ENCODE measurements at regions not wholly inside any gene's neighbourhood (a gene's known extent, or its start where the extent isn't known, plus 50 kb on each side); places are given as distances from the start of the nearest gene placed in this dataset.
"Not testable (repeated sequence)": the region's sequence is repeated elsewhere in the genome, so short reads cannot be mapped to it uniquely, and the experiment has no call there.

DNA sequence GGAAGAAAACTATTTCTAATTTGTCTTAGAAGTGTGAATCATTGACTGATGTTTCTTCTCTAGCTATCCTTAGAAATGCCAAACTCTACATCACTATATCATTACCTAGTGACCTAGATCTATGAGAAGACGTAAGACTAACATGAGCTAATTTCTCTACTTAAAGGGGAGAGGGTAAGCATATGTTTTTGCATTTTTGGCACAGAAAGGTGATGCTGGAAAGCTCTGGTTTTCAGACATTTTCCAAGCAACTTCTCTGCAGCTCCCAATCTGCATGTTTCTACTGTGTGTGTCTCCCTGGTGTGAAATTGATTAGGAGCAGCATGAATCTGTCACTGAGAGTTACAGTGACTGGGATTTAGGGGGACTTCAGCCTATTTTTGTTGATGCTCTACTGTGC lies 235.2 kb upstream of the LINC00305 start:
- TF ChIP-seq, protein P1, sequence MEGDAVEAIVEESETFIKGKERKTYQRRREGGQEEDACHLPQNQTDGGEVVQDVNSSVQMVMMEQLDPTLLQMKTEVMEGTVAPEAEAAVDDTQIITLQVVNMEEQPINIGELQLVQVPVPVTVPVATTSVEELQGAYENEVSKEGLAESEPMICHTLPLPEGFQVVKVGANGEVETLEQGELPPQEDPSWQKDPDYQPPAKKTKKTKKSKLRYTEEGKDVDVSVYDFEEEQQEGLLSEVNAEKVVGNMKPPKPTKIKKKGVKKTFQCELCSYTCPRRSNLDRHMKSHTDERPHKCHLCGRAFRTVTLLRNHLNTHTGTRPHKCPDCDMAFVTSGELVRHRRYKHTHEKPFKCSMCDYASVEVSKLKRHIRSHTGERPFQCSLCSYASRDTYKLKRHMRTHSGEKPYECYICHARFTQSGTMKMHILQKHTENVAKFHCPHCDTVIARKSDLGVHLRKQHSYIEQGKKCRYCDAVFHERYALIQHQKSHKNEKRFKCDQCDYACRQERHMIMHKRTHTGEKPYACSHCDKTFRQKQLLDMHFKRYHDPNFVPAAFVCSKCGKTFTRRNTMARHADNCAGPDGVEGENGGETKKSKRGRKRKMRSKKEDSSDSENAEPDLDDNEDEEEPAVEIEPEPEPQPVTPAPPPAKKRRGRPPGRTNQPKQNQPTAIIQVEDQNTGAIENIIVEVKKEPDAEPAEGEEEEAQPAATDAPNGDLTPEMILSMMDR (IDR thresholded peaks at IDR 0.05; ENCODE audit: low read depth, low read length, missing control alignments): no peak
- no peak for DNase-seq (ENCODE audit: extremely low read depth, low read depth)
- no peak overlapping the region for H3K4me3 ChIP-seq (replicated peaks; ENCODE audit: low read depth, low read length)

DNA sequence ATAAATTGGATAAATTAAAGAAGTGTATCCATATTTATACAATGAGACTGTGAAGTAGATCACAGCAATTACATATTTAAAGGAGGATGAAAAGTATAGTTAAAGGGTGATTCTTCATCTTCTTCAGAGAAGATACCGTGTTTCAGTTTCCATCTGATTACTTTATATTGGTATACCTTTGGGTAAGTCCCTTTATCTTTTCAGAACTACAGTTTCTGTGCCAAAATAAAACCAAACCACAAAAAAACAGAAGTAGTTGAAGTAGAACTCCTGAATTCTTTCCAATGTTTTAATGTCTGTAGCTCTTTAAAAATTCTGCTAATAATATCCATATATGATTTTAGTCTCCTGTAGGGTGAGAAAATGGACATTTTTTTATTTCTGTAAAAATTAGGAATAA lies 231.2 kb upstream of the LINC00305 start:
- no peak for DNase-seq (ENCODE audit: extremely low read depth, low read depth)
- TF ChIP-seq, protein P1 (IDR thresholded peaks at IDR 0.05; ENCODE audit: low read depth, low read length, missing control alignments): no peak

DNA sequence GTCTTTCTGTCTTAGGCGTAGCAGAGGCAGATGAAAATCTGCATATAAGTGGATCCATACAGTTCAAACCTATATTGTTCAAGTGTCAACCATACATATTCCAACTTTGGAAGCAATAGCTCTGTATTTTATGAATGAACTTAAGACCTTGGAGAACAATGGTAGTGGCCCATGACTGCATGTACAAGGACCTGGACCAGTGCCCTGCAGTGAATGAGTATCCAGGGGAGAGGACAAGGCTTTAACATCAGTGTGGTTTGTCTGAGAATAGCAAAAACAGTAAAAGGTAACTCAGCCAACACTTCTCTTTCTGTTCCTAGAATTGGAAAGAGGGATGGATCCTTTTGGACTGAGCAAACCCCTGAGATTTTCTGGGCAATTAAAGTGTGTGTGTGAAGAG lies 230.8 kb upstream of the LINC00305 start:
- no peak for DNase-seq (ENCODE audit: extremely low read depth, low read depth)
- TF ChIP-seq, protein P1 (IDR thresholded peaks at IDR 0.05; ENCODE audit: low read depth, low read length, missing control alignments): no peak
- H3K4me3 ChIP-seq (replicated peaks; ENCODE audit: low read depth, low read length): no peak overlapping the region

More for the DNA sequence above, 231.2 kb upstream of the LINC00305 start:
- H3K4me3 ChIP-seq (replicated peaks; ENCODE audit: low read depth, low read length): no peak overlapping the region

DNA sequence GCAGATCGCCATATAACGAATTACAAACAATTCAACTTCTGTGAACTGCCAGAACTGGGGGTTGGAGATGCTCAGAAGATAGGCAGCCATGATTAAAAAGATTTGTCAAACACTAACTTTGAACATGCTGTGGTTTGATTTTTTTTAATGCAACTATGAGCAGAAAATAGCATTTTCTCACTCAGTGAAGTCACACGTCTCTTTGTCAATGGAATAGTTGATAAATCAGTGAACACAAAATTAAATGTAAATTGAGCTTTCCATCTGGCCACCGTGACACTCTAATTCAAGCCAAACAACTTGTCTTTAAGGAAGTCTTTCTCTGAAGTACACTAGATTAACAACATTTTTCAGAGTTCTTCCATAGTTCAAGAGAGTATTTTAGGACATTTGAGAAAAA lies 228.6 kb upstream of the LINC00305 start:
- H3K4me3 ChIP-seq (replicated peaks; ENCODE audit: low read depth, low read length): no peak overlapping the region
- TF ChIP-seq, protein P1 (IDR thresholded peaks at IDR 0.05; ENCODE audit: low read depth, low read length, missing control alignments): no peak
- DNase-seq (ENCODE audit: extremely low read depth, low read depth): no peak

DNA sequence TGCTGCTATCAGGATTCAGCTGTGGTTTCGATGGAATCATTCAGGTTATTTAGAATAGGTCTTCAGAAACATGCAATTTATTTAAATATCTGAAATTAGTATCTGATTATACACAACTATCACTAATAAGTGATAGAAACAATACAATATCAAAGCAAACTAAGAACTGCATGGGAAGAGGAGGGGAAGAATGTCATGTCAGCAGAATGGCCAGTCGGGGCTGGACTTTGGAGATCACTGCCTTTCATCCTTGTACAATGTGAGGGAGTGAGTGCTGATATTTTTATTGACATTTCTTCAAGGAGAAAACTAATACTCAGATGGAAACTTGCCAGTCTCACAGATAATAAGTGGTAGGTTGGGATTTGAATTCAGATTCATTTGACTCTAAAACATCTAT lies 224.0 kb upstream of the LINC00305 start:
- no peak overlapping the region for H3K4me3 ChIP-seq (replicated peaks; ENCODE audit: low read depth, low read length)
- TF ChIP-seq, protein P1 (IDR thresholded peaks at IDR 0.05; ENCODE audit: low read depth, low read length, missing control alignments): no peak
- no peak for DNase-seq (ENCODE audit: extremely low read depth, low read depth)

DNA sequence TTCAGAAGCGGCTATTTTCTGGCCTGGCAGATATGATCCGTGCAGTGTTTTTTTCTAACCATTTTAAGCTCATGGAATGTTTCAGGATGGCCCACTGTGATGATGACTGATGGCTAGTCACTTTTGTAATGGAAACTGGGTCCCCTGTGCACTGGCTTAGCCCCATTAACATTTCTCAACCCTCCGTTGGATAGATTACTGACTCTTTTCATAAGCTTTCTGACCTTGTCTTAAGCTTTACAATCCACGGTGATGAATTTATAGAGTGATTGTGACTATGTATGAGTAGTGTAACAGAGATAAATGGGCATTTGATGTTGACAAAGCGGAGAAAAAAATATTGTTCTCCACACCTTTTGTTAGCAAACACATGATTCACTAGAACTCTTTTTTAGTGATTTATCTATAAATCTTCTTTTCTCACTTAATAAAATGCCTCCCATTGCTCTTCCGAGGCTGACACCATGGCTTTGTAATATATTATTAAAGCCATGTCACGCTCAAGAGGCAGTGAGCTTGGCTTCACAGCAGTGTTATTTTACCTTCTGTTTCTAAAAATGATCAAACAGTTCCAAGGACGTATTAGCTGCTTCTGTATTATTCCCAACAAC lies 221.0 kb upstream of the LINC00305 start:
- H3K4me3 ChIP-seq (replicated peaks; ENCODE audit: low read depth, low read length): not testable (repeated sequence)

DNA sequence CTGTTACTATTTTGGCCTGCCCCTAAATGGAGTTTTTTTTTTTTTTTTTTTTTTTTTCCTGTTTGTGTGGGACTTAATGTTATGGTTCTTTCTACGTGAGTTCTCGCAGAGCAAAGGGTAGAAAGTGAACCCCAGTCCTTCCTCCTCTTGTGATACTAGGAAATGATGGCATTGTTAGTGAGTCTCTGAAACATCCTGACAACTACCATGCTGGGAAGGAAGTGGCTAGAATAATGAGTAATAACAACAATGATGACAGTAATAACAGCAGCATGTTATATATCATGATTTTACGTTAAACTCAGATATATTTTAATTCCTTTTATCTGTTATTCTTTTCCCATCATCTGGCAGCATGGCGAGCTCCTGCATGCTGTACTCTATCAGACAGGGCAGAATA lies 216.2 kb upstream of the LINC00305 start:
- no peak overlapping the region for H3K4me3 ChIP-seq (replicated peaks; ENCODE audit: low read depth, low read length)
- TF ChIP-seq, protein P1 (IDR thresholded peaks at IDR 0.05; ENCODE audit: low read depth, low read length, missing control alignments): no peak
- no peak for DNase-seq (ENCODE audit: extremely low read depth, low read depth)

More for the DNA sequence above, 221.0 kb upstream of the LINC00305 start:
- DNase-seq (ENCODE audit: extremely low read depth, low read depth): not testable (repeated sequence)
